PC-3 (cell line): ENCODE measurements at regions not wholly inside any gene's neighbourhood (a gene's known extent, or its start where the extent isn't known, plus 50 kb on each side); places are given as distances from the start of the nearest gene placed in this dataset.

Experiments
- ATAC-seq: fragments of 200-7000 bp; cut with Tn5 transposase; 2 replicates; pipeline ENCODE4 v1.9.1; 2020; ENCODE audit warnings: mild to moderate bottlenecking, moderate library complexity
- BruUV-seq: library from RNA; stranded (reverse); fragments of 400-500 nt; replicated peaks from 2 replicates; lab custom pipeline; 2021; lab: Mats Ljungman, UMichigan
- CTCF ChIA-PET: fragments of 300-600 bp; sonication (Branson Sonifier 250); formaldehyde crosslinking; loops from one replicate; lab custom pipeline; 2022; ENCODE audit warnings: antibody characterized with exemption; lab: Charles Lee
- POLR2A ChIA-PET: fragments of 300-600 bp; sonication (Branson Sonifier 250); formaldehyde crosslinking; loops from one replicate; lab custom pipeline; 2022; ENCODE audit warnings: antibody characterized with exemption; ENCODE audit not compliant: unreplicated experiment; lab: Charles Lee
- DNase-seq: peaks from one replicate; pipeline ENCODE4 v3.0.0-alpha.2; 2015
- H2AFZ ChIP-seq: fragments of 300-600 bp; sonication (generic); 2 replicates; pipeline ENCODE4 v1.6.0; 2016; ENCODE audit warnings: antibody characterized with exemption, low read length
- H3F3A ChIP-seq: fragments of 300-600 bp; sonication (generic); one replicate; pipeline ENCODE4 v1.6.0; 2017; ENCODE audit warnings: antibody characterized with exemption, low read length, control low read depth, mild to moderate bottlenecking; ENCODE audit not compliant: unreplicated experiment
- H3K27ac ChIP-seq: fragments of 300-600 bp; sonication (generic); 2 replicates; pipeline ENCODE4 v1.5.1; 2016; ENCODE audit warnings: mild to moderate bottlenecking, low read length
- H3K27me3 ChIP-seq: fragments of 300-600 bp; sonication (generic); 2 replicates; pipeline ENCODE4 v1.6.1; 2016; ENCODE audit warnings: low read length, mixed read lengths
- H3K36me3 ChIP-seq: fragments of 300-600 bp; sonication (generic); 2 replicates; pipeline ENCODE4 v1.6.1; 2016; ENCODE audit warnings: low read depth, mixed run types, low read length, mixed read lengths
- H3K4me1 ChIP-seq: fragments of 300-600 bp; sonication (generic); 2 replicates; pipeline ENCODE4 v1.5.1; 2016; ENCODE audit warnings: low read length; ENCODE audit not compliant: insufficient read depth
- H3K4me2 ChIP-seq: fragments of 300-600 bp; sonication (generic); 2 replicates; pipeline ENCODE4 v1.6.0; 2016; ENCODE audit warnings: low read length
- H3K4me3 ChIP-seq: fragments of 300-600 bp; sonication (generic); 2 replicates; pipeline ENCODE4 v1.5.1; 2016; ENCODE audit warnings: mild to moderate bottlenecking, low read length, mixed read lengths
- H3K79me2 ChIP-seq: fragments of 300-600 bp; sonication (generic); 2 replicates; pipeline ENCODE4 v1.6.1; 2017; ENCODE audit warnings: low read length, mixed read lengths
- H3K9ac ChIP-seq: fragments of 300-600 bp; sonication (generic); 2 replicates; pipeline ENCODE4 v1.6.0; 2016; ENCODE audit warnings: mild to moderate bottlenecking, low read length
- H3K9me2 ChIP-seq: fragments of 300-600 bp; sonication (generic); replicated peaks from 2 replicates; pipeline ENCODE4 v1.6.1; 2016; ENCODE audit warnings: mixed run types, low read length, mixed read lengths
- H3K9me3 ChIP-seq: fragments of 300-600 bp; sonication (generic); 2 replicates; pipeline ENCODE4 v1.6.1; 2016; ENCODE audit warnings: low read length, mixed read lengths
- H4K20me1 ChIP-seq: fragments of 300-600 bp; sonication (generic); 2 replicates; pipeline ENCODE4 v1.6.1; 2016; ENCODE audit warnings: low read length, mixed read lengths
- CTCF ChIP-seq: fragments of 300-600 bp; sonication (generic); conservative IDR thresholded peaks from 2 replicates; pipeline ENCODE4 v1.5.1; 2017; ENCODE audit warnings: antibody characterized with exemption, low read depth, mild to moderate bottlenecking, low read length
- EZH2 ChIP-seq: fragments of 300-600 bp; sonication (generic); IDR thresholded peaks from one replicate; pipeline ENCODE4 v1.6.1; 2017; ENCODE audit warnings: antibody characterized with exemption, mild to moderate bottlenecking, low read length; ENCODE audit not compliant: unreplicated experiment
- EZH2phosphoT487 ChIP-seq: fragments of 300-600 bp; sonication (generic); IDR thresholded peaks from 2 replicates; pipeline ENCODE4 v1.6.1; 2018; ENCODE audit warnings: mild to moderate bottlenecking, antibody characterized with exemption, low read length, borderline replicate concordance
- intact Hi-C: fragments of 100-400 bp; cut with micrococcal nuclease; formaldehyde crosslinking; loops from 2 replicates; pipeline ENCODE4 v1.9.0; 2023

- Histone ChIP-seq H3K27me3 (no peaks in the 10 kb centered on the region), H3K4me1 (no peaks in the 10 kb centered on the region), H3K27ac (no peak overlapping the region), H3K36me3 (no peaks in the 10 kb centered on the region), H3F3A (no peaks in the 10 kb centered on the region), H2AFZ (no peak overlapping the region), H4K20me1 (no peaks in the 10 kb centered on the region), H3K9me2 (no peaks in the 10 kb centered on the region), H3K4me2 (no peak overlapping the region), H3K4me3 (no peak overlapping the region), H3K9me3 (no peaks in the 10 kb centered on the region), H3K9ac (no peak overlapping the region), H3K79me2 (no peaks in the 10 kb centered on the region)
- POLR2A ChIA-PET: no interaction called here
- TF ChIP-seq EZH2 (no peak), EZH2phosphoT487 (no peak), CTCF (no peak)
- CTCF ChIA-PET: no interaction called here
- ATAC-seq (no peak), DNase-seq (no peak)
- intact Hi-C loops: no loop called here
- no TSS peak for BruUV-seq
Measured at GRCh38 chr6:163808871-163809270, 394.4 kb downstream of the QKI start.

- Histone ChIP-seq H3K79me2 (no peaks in the 10 kb centered on the region), H3K36me3 (no peaks in the 10 kb centered on the region), H2AFZ (no peak overlapping the region), H3K9ac (no peak overlapping the region), H3K27ac (no peak overlapping the region), H3K9me3 (no peaks in the 10 kb centered on the region), H3F3A (no peaks in the 10 kb centered on the region), H3K4me1 (no peaks in the 10 kb centered on the region), H4K20me1 (no peaks in the 10 kb centered on the region), H3K4me2 (no peak overlapping the region), H3K4me3 (no peak overlapping the region), H3K9me2 (no peaks in the 10 kb centered on the region), H3K27me3 (no peaks in the 10 kb centered on the region)
- ChIA-PET POLR2A (no interaction called here), CTCF (no interaction called here)
- TF ChIP-seq CTCF (no peak), EZH2phosphoT487 (no peak), EZH2 (no peak)
- intact Hi-C loops: no loop called here
- no TSS peak for BruUV-seq
- DNase-seq: no peak
- ATAC-seq: no peak
Measured at GRCh38 chr6:163808231-163808630, 393.7 kb downstream of the QKI start.

GRCh38 chr6:163806755-163807499, 392.4 kb downstream of the QKI start:
- Histone ChIP-seq H3K4me1 (no peaks in the 10 kb centered on the region), H3K9me3 (no peaks in the 10 kb centered on the region), H3K36me3 (no peaks in the 10 kb centered on the region), H3K79me2 (no peaks in the 10 kb centered on the region), H3K27me3 (no peaks in the 10 kb centered on the region), H2AFZ (no peak overlapping the region), H3K9me2 (no peaks in the 10 kb centered on the region), H4K20me1 (no peaks in the 10 kb centered on the region), H3K27ac (no peak overlapping the region), H3F3A (no peaks in the 10 kb centered on the region), H3K9ac (no peak overlapping the region), H3K4me3 (no peak overlapping the region), H3K4me2 (no peak overlapping the region)
- BruUV-seq: no TSS peak
- intact Hi-C loops: no loop called here
- DNase-seq: no peak
- no peak for TF ChIP-seq EZH2
- no peak for TF ChIP-seq CTCF
- no peak for TF ChIP-seq EZH2phosphoT487
- POLR2A ChIA-PET: no interaction called here
- CTCF ChIA-PET: no interaction called here
- no peak for ATAC-seq
